GM18508 (cell line): ENCODE measurements at regions not wholly inside any gene's neighbourhood (a gene's known extent, or its start where the extent isn't known, plus 50 kb on each side); places are given as distances from the start of the nearest gene placed in this dataset.
"Not testable (repeated sequence)": the region's sequence is repeated elsewhere in the genome, so short reads cannot be mapped to it uniquely, and the experiment has no call there.

Source experiments
- ATAC-seq: cut with Tn5 transposase; IDR thresholded peaks from one replicate; pipeline ENCODE4 v1.9.1; 2021; ENCODE audit warnings: moderate number of reproducible peaks; ENCODE audit not compliant: insufficient read depth, unreplicated experiment

DNA sequence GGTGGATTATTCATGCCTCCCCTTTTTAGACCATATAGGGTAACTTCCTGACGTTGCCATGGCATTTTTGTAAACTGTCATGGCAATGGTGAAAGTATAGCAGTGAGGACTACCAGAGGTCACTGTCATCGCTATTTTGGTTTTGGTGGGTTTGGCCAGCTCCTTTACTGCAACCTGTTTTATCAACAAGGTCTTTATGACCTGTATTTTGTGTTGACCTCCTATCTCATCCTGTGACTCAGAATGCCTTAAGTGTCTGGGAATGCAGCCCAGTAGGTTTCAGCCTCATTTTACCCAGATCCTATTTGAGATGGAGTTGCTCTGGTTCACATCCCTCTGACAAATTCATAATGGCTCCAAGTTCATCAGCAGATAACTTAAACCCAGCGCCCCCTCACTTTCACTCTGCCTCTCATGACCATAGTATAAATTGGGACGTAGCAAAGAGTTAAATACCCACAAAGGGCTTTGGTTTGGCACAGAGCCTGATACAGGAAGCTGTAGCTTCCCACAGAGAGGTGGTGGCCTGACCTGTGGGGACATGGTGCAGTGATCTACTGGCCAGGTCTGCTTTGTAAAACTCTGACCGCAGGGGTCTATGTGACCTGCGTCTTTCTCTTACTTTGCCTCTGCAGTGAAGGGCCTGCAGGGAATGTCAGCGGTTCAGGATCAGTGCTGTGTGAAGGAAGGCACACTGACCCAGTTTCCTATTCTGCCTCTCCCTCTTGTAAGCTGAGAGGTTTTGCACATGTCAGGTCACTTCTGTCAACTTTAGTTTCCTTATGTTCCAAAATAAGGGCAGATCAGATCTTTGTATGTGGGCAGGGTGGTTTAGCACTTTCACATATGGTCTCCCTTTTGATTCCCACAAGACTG, 78.1 kb upstream of the ZNF644 start:
- ATAC-seq = no peak

DNA sequence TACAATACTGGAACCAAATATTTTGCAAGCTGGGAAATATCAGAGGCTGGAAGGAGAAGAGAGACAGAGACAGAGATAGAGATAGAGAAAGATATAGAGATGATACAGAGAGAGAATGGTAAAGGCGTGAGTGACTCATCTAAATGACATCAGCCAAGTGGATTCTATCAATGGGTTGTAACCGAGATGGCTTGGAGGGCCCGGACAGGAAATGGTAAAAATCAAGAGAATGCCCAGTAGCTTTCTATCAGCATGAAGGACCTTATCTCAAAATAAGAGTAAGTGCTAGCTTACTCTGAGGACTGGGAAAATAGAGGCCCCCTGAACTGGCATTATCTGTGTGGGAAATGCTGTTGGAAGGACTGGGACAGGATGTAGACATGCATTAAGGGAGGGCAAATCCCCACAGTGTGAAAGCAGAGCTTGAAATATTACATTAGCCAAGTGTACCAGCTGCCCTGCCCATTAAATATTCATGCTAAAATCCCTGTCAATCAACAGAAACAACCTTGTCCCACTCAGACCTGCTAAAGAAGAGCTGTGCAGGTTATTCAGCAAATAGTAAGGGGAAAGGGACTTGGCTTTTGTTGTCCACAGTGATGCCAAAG, 76.6 kb upstream of the ZNF644 start:
- no peak for ATAC-seq

DNA sequence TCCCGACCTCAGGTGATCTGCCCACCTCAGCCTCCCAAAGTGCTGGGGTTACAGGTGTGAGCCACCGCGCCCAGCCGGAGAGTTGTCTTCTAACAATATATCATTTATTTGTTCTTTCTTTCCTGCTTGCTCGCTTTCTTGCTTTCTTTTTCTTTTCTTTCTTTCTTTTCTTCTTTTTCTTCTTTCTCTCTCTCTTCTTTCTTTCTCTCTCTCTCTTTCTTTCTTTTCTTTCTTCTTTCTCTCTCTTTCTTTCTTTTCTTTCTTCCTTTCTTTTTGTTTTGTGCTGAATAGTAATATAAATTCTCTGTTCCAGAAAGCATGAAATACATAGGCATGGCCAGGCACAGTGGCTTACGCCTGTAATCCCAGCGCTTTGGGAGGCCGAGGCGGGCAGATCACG, 73.5 kb upstream of the ZNF644 start:
- not testable (repeated sequence) for ATAC-seq

DNA sequence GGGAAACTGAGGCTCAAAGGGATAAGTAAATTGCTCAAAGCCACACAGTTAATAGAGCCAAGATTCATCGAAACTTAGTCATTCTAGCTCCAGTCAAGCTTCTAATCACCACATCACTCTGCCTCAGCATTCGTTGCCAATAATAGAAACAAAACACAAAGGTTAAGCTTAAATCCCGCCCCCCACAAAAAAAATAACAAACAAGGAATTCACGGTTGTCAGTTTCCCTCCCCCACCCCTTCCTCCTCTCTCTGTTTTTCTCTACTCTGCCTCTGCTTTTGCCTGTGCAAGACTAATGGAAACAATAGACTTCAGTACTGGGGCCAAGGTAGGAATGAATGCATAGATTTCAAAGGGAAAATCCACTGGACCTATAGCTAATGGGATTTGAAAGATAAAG, 70.7 kb upstream of the ZNF644 start:
- ATAC-seq = no peak

DNA sequence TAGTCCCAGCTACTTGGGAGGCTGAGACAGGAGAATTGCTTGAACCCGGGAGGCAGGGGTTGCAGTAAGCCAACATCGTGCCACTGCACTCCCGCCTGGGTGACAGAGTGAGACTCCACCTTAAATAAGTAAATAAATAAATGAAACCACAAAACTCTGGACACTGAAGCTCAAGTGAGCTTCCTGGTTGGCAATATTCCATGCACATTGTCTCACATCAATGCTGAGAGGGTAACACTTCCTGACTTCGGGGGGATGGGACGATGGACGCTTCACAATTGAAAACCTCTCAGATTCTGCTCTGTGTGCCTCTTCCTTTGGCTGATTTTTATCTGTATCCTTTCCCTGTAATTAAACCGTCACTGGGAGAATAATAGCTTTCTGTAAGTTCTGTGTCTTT, 70.0 kb upstream of the ZNF644 start:
- ATAC-seq = no peak

DNA sequence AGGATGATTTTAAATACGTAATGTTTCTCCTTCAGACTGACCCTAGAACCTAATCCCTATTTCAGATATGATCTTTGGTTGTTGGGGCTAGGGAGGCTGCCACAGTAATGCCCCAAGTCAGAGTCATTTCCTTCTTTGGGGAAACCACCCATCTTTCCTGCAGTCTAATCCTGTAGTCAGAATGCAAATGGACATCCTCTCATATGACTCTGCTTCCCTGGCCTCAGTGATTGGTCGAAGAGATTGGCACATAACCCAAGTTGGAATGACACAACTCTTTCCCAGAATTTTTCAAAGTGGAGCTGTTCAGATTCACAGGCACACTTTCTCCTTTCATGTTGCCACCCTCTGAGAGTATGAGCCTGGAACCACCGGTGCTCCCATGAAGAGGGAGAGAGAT, 58.8 kb upstream of the ZNF644 start:
- ATAC-seq = no peak

DNA sequence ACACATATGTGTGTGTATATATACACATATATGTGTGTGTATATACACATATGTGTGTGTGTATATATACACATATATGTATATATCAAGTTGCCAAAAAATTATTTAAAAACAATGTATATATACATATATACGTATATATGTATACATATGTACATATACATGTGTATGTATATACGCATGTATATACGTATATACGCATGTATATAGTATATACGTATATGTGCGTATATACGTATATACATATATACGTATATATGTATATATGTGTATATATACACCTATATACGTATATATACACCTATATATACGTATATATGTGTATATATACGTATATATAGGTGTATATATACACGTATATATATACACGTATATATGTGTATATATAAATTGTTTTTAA, 57.0 kb upstream of the ZNF644 start:
- no peak for ATAC-seq

DNA sequence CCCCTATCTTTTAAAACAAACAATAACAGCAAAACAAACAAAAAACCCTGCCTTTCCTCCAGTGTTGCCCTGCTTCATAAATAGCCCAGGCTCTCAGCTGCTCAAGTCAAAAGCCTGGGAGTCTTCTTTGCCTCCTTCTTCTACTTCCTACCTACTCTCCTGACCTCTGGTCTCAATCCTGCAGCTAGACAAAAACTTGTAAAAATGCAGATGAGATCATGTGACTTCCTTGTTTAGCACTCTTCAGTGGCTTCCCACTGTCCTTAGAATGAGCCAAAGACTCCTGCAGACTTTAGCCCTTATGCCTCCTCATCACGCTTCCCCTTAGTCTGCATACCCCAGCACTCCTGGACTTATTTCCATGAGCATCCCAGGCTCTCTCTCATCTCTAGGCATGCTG, 55.0 kb upstream of the ZNF644 start:
- no peak for ATAC-seq

DNA sequence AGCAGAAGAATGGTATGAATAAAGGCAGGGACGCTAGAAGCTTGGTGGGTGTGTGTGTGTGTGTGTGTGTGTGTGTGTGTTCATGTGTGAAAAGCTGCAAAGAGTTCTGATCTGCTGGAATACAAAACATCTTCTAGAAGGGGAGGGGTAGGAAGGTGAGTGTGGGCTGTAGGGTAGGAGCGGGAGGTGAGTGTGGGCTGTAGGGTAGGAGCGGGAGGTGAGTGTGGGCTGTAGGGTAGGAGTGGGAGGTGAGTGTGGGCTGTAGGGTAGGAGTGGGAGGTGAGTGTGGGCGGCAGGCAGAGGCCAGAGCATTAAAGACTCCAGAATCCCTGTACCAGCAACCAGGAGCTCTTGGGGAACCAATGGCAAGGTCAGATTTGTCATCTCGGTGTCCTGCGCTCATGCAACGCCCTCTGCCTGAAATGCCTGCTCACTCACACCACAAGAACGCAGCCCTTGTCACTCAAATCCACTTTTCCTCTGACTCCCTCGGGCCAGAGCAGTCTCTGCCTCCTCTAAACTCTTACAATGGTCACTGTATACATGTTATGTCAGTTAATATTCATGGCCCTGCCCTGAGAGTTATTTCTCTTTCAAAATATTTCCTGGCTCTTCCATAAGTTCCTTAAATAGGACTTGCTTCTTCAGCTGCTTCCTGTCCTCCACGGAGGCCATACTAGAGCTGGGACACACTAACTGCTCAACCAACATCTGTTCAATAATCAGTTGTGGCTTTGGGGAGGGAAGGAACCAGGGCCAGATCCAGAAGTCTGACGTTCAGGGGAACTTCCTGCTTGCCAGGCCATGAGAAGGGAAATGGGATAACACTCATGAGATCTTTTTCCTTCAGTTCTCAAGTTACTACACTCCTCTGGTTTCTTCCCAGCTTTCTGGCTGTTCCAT, 53.6 kb upstream of the ZNF644 start:
- ATAC-seq = no peak

DNA sequence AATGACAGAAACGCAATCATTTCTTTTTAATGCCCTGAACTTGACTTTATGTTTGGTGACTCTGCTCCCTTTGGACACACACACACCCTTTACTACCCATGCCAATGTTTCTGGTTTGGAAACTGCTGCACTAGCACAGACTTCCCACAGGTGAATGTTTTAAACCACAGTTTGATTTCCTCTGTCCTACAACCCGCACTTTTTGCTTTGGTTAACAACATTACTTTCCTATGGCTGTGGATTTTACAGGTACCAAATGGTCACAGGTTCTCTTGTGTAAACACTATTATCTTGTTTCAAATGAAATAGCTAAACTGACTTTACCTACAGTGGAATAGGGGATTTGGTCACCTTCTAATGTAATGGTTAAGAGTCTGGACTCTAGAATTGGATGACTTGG, 51.5 kb upstream of the ZNF644 start:
- no peak for ATAC-seq

DNA sequence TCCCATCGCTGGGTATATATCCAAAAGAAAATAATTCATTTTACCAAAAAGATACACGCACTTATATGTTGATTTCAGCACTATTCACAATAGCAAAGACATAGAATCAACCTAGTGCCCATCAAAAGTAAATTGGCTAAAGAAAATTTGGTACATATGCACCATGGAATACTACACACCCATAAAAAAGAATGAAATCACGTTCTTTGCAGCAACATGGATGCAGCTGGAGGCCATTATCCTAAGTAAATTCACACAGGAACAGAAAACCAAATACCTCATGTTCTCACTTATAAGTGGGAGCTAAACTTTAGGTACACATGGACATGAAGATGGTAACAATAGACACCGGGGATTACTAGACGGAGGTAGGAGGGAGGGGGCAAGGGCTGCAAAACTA, 50.0 kb upstream of the ZNF644 start:
- no peak for ATAC-seq
